Chondrocyte (in vitro differentiated cells): ENCODE measurements at regions not wholly inside any gene's neighbourhood (a gene's known extent, or its start where the extent isn't known, plus 50 kb on each side); places are given as distances from the start of the nearest gene placed in this dataset.

ENCODE experiments used
- DNase-seq: peaks from one replicate; pipeline ENCODE4 v3.0.0; 2021; ENCODE audit warnings: mixed read lengths, low spot score
- H3K27ac Mint-ChIP-seq: one replicate; pipeline ENCODE4 v1.8.0; 2021; ENCODE audit warnings: mild to moderate bottlenecking, moderate library complexity, mixed read lengths; ENCODE audit not compliant: unreplicated experiment
- H3K27me3 Mint-ChIP-seq: 2 replicates; pipeline ENCODE4 v1.8.0; 2021; ENCODE audit warnings: low read depth, mixed read lengths
- H3K36me3 Mint-ChIP-seq: 2 replicates; pipeline ENCODE4 v1.8.0; 2021; ENCODE audit warnings: low read depth, mixed read lengths
- H3K4me1 Mint-ChIP-seq: 2 replicates; pipeline ENCODE4 v1.8.0; 2021; ENCODE audit warnings: low read depth, mild to moderate bottlenecking, mixed read lengths
- H3K4me3 Mint-ChIP-seq: one replicate; pipeline ENCODE4 v1.8.0; 2021; ENCODE audit warnings: mild to moderate bottlenecking, moderate library complexity, mixed read lengths; ENCODE audit not compliant: unreplicated experiment
- H3K9me3 Mint-ChIP-seq: 2 replicates; pipeline ENCODE4 v1.8.0; 2021; ENCODE audit warnings: low read depth, mixed read lengths
- CTCF ChIP-seq: fragments of 200-600 bp; sonication (generic); IDR thresholded peaks from 2 replicates; pipeline ENCODE4 v1.5.0; 2021; ENCODE audit warnings: antibody characterized with exemption, mild to moderate bottlenecking, moderate library complexity

- Mint-ChIP-seq H3K9me3 (peaks cover 6% of the 10 kb centered on the region), H3K27me3 (no peaks in the 10 kb centered on the region), H3K4me3 (no peak overlapping the region), H3K36me3 (peaks cover 2% of the 10 kb centered on the region), H3K27ac (no peak overlapping the region), H3K4me1 (peaks cover 2% of the 10 kb centered on the region)
- no peak for TF ChIP-seq CTCF
- DNase-seq, result no peak
Observed at GRCh38 chr1:83671586-83671985, 327.3 kb downstream of the TTLL7 start.

DNA sequence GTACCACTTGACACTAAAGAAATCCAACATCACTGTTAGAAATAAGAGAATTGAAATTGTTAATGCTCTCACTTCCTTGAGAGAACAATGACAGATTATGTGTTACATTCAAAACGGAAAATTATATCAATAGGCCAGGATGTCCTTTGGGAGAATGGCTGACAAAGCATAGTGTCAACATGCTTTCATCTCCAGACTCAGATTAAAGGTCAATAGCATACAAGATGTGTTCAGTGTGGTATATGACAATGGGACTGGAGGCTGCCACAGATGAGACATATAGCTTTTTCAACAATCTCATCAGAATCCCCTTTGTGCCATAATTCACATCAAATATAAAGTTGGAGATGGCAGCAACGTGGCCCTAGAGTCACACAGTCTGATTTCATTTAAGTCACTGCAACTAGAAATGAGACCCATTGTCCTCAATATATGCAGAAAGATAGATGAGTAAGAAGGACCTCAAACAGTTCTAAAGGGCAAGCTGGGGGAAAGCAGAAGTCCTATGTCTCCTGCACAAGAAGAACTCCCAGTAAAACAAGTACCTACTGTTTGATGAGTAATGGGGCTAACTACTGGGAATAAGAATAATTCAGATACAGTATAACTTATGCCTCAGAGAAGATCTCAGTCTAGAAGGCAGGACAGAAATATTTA, 327.9 kb downstream of the TTLL7 start:
- H3K27ac Mint-ChIP-seq, result no peak overlapping the region
- H3K9me3 Mint-ChIP-seq, result peaks cover 6% of the 10 kb centered on the region
- no peak overlapping the region for H3K4me3 Mint-ChIP-seq
- no peak for DNase-seq
- peaks cover 2% of the 10 kb centered on the region for H3K4me1 Mint-ChIP-seq
- no peak for TF ChIP-seq CTCF
- no peaks in the 10 kb centered on the region for H3K27me3 Mint-ChIP-seq
- H3K36me3 Mint-ChIP-seq, result peaks cover 2% of the 10 kb centered on the region

DNA sequence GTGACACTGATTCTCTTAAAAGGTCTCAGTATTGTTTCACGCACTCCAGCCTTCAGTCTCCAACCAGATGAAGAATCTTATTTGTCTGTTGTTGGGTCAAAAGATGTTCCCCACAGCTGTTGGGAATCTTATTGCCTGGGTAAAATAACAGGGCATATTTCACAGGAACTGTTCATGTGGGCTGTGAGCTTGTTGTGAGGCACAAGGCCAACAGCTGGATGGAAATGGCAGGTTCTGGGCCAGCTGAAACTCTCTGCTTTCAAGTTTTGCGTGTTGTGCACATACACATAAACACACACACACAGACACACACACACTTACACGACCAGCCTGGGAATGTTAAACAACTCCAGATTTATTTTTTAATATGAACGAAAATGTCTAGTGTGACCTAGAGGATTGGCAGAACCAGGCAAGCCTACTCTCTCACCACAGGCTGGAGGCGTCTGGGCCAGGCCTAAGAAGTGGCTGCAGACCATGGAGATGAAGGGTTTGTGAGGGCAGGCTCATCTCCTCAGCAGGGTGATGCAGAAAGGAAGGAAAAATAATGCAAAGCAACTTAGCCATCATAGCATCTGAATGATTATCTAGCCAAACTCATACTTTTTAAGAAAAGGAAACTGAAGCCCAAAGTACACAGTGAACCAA, 357.0 kb downstream of the TTLL7 start:
- no peak for TF ChIP-seq CTCF
- DNase-seq, result no peak
- Mint-ChIP-seq H3K9me3 (peaks cover 3% of the 10 kb centered on the region), H3K36me3 (no peaks in the 10 kb centered on the region), H3K4me1 (peaks cover 7% of the 10 kb centered on the region), H3K4me3 (no peak overlapping the region), H3K27me3 (no peaks in the 10 kb centered on the region), H3K27ac (no peak overlapping the region)

DNA sequence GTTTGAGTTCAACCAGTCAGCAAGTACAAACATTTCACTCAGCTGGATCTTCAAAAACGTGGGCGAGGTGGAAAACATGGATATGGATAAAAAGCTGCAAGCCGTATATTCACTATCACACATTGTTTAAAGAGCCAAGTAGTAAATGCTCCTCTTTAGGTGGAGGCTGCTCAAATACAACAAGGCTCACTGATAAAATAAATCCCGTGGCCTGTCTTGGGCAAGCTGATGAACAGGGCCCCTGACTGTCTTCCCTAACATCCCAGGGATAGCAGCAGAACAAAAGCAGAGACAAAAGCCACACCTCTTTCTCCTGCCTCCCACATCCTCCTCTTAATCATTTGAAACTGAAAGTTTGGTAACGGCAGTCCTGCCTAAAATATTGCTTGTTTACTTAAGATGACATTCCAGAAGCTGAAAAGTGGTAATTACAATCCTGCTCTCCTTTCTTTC, 357.7 kb downstream of the TTLL7 start:
- peak overlapping the region; percentile 2 for H3K4me3 Mint-ChIP-seq
- H3K27me3 Mint-ChIP-seq, result no peaks in the 10 kb centered on the region
- H3K27ac Mint-ChIP-seq, result no peak overlapping the region
- DNase-seq, result no peak
- H3K9me3 Mint-ChIP-seq, result peaks cover 3% of the 10 kb centered on the region
- H3K4me1 Mint-ChIP-seq, result peaks cover 7% of the 10 kb centered on the region
- no peaks in the 10 kb centered on the region for H3K36me3 Mint-ChIP-seq
- TF ChIP-seq CTCF, result no peak

GRCh38 chr1:83639785-83640184, 359.1 kb downstream of the TTLL7 start:
- H3K36me3 Mint-ChIP-seq, result no peaks in the 10 kb centered on the region
- no peak overlapping the region for H3K4me3 Mint-ChIP-seq
- TF ChIP-seq CTCF, result peak; percentile 25

More at GRCh38 chr1:83639785-83640184, 359.1 kb downstream of the TTLL7 start:
- Mint-ChIP-seq H3K9me3 (peaks cover 3% of the 10 kb centered on the region), H3K27ac (no peak overlapping the region), H3K4me1 (peaks cover 7% of the 10 kb centered on the region), H3K27me3 (no peaks in the 10 kb centered on the region)
- DNase-seq, result no peak
